ENCODE measurements at regions not wholly inside any gene's neighbourhood (a gene's known extent, or its start where the extent isn't known, plus 50 kb on each side); places are given as distances from the start of the nearest gene placed in this dataset.

DNA sequence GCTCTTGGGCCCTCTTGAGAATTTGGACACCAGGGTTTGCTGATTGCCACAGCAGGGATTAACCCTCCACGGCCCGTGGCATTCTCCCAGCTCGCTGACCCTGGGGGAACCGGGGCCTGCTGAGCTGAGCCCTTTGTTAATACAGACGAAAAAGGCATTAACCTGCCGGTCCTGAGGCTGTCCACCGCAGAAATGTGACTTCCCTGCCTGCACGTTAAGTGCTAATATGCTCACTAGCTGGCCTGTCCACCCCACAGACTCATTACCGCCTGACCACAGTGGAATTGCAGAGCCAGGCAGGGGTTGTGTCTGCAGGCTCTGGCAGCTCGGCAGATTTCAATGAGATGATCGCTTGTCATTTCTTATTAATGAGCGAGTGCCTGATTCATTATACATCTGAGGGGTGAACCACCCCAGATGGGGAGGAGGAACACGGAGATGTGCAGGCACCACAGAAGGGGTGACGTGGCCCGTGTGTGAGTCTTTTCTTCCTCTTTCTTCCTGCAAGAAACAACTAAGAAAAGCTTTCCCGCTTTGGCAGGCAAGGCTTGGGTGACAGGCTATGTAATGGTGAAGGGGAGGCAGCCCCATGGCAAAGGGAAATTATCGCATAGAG lies 126.0 kb downstream of the GLI2 start:
- TF ChIP-seq SP1 (IDR thresholded peaks at IDR 0.05; ENCODE audit: low read depth) (no peak), SIN3A (IDR thresholded peaks at IDR 0.05; ENCODE audit: low read depth) (no peak), CBX3 (IDR thresholded peaks at IDR 0.05; ENCODE audit: low read depth) (no peak), YY1 (IDR thresholded peaks at IDR 0.05; ENCODE audit: extremely low read depth, insufficient replicate concordance, low read depth, low read length) (no peak), EZH2phosphoT487 (IDR thresholded peaks at IDR 0.05; ENCODE audit: borderline replicate concordance) (no peak), EGR1 (IDR thresholded peaks at IDR 0.05; ENCODE audit: low read depth) (no peak)
- TF ChIP-seq, protein P1, sequence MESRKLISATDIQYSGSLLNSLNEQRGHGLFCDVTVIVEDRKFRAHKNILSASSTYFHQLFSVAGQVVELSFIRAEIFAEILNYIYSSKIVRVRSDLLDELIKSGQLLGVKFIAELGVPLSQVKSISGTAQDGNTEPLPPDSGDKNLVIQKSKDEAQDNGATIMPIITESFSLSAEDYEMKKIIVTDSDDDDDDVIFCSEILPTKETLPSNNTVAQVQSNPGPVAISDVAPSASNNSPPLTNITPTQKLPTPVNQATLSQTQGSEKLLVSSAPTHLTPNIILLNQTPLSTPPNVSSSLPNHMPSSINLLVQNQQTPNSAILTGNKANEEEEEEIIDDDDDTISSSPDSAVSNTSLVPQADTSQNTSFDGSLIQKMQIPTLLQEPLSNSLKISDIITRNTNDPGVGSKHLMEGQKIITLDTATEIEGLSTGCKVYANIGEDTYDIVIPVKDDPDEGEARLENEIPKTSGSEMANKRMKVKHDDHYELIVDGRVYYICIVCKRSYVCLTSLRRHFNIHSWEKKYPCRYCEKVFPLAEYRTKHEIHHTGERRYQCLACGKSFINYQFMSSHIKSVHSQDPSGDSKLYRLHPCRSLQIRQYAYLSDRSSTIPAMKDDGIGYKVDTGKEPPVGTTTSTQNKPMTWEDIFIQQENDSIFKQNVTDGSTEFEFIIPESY (IDR thresholded peaks at IDR 0.05; ENCODE audit: extremely low read depth, insufficient replicate concordance, low read length): no peak
- TF ChIP-seq, protein P2, sequence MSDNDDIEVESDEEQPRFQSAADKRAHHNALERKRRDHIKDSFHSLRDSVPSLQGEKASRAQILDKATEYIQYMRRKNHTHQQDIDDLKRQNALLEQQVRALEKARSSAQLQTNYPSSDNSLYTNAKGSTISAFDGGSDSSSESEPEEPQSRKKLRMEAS (IDR thresholded peaks at IDR 0.05): no peak
- Histone ChIP-seq H3K4me2 (ENCODE audit: low read length) (no peak overlapping the region), H4K20me1 (ENCODE audit: insufficient read depth) (no peaks in the 10 kb centered on the region), H3K36me3 (ENCODE audit: control insufficient read depth in 1 of 2, insufficient read depth in 2 of 2, low read length in 2 of 2) (no peaks in the 10 kb centered on the region), H3K9ac (ENCODE audit: low read length) (no peak overlapping the region), H3K27ac (ENCODE audit: low read depth, low read length) (no peak overlapping the region), H3K4me1 (ENCODE audit: control insufficient read depth in 1 of 2, insufficient read depth in 2 of 2, low read length in 2 of 2) (peaks cover 14 to 27% of the 10 kb centered on the region in 2 experiments), H3K9me2 (ENCODE audit: insufficient read depth) (no peaks in the 10 kb centered on the region), H3K27me3 (ENCODE audit: insufficient read depth, low read length) (no peaks in the 10 kb centered on the region), H2AFZ (ENCODE audit: low read depth, low read length, poor library complexity, severe bottlenecking) (no peak overlapping the region), H3K9me3 (ENCODE audit: control insufficient read depth in 1 of 2, insufficient read depth in 1 of 2, low read depth in 1 of 2, low read length in 2 of 2) (no peaks in the 10 kb centered on the region), H3K4me3 (replicated peaks in 1 of 2; ENCODE audit: low read depth in 1 of 2, low read length in 2 of 2) (no peak overlapping the region), H3K79me2 (ENCODE audit: insufficient read depth, low read length) (no peaks in the 10 kb centered on the region)
- DNase-seq (ENCODE audit: low read depth, low spot score) (no peak), ATAC-seq (no peak)
- CTCF ChIA-PET: no interaction called here
- RAD21 ChIA-PET (ENCODE audit: low non-redundant PET in 1 of 2, low total read pairs in 2 of 2, uncharacterized antibody in 2 of 2, unreplicated experiment in 2 of 2): no interaction called here
- POLR2A ChIA-PET: no interaction called here
- intact Hi-C loops (cut with micrococcal nuclease): no loop called here
- BruUV-seq (replicated peaks): no TSS peak
